Stimulated activated CD4-positive, alpha-beta T cell treated with anti-CD3 and anti-CD28 coated beads, TNF-alpha, amount 100 ng/mL, for 48 hours (primary cell): ENCODE measurements at regions not wholly inside any gene's neighbourhood (a gene's known extent, or its start where the extent isn't known, plus 50 kb on each side); places are given as distances from the start of the nearest gene placed in this dataset.
"Not testable (repeated sequence)": the region's sequence is repeated elsewhere in the genome, so short reads cannot be mapped to it uniquely, and the experiment has no call there.

Experiments
- DNase-seq, 3 donors: peaks; one replicate each; pipeline ENCODE4 v3.0.0-alpha.2; 2020; ENCODE audit warnings: low read depth in 3 of 3

DNA sequence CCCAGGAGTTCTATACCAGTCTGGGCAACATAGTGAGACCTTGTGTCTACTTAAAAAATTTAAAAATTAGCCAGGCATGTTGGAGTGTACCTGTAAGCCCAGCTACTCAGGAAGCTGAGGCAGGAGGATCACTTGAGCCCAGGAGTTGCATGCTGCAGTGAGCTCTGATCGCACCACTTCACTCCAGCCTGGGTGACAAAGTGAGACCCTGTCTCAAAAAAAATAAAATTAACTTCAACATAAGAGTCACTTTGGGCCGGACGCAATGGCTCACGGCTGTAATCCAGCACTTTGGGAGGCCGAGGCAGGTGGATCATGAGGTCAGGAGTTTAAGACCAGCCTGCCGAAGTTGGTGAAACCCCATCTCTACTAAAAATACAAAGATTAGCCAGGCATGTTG, 699.1 kb upstream of the AUTS2 start:
- DNase-seq: not testable (repeated sequence)

DNA sequence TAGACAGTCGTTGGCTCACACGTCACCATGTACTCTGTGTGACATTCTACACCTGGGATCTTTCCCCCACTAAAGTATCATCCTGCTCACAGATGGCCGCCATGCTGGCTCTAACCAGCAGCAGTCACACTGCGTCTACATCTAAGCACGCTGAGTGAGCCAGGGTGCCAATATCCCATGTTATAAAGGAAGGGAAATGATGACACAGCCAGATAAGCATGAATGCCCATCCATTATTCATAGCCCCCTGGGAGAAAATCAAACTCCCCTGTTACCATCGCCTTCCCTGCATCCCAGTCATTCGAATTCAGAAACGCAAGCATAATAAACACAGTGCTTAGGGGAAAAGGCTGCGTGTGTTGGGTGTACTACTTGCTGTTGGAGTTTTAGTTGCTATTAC, 698.2 kb upstream of the AUTS2 start:
- DNase-seq: no peak

- no peak for DNase-seq
Measured at GRCh38 chr7:68904630-68905029, 693.6 kb upstream of the AUTS2 start.

- DNase-seq: no peak
Measured at GRCh38 chr7:68911754-68912153, 686.5 kb upstream of the AUTS2 start.

DNA sequence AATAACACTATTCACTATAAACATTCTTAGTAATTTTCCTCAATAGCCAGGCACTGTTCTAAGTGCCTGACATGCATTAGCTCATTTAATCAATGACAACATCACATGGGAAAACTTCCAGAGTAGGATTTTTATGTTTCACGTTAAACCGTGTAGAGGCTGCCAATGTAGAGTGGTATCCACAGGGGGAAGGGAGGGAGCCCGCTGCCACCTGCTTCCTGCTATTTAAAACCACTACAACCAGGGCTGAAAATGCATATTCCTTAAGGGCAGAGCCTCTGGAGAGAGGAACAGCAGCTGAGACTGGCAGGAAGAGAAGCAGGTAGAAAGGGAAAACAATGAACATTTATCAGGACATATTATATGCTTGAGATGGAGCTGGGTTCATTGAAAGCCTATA, 684.3 kb upstream of the AUTS2 start:
- DNase-seq: no peak

- no peak for DNase-seq
Measured at GRCh38 chr7:68917041-68917651, 681.1 kb upstream of the AUTS2 start.

DNA sequence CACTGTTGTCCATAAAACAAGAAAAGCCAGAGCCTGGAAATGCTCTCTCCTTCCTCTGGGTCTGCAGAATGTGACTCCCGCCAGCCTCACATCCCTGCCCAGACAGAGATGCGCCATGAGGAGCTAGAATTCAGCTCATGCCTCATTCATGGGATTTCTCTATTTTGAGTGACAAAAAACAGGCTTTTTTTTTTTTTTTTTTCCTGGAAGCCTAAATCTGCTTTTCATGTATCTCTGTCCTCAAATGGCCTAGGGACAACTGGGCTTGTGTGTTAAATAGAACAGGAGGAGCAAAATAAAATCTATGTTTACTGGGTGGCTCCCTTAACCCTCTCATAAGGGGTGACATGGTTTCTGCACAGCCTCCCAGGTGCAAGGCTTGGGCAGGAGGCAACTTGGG, 679.7 kb upstream of the AUTS2 start:
- DNase-seq: no peak

GRCh38 chr7:68922850-68923249, 675.4 kb upstream of the AUTS2 start:
- no peak for DNase-seq

- no peak for DNase-seq
Measured at GRCh38 chr7:68925241-68925640, 673.0 kb upstream of the AUTS2 start.

- no peak for DNase-seq
Measured at GRCh38 chr7:68929781-68930261, 668.5 kb upstream of the AUTS2 start.

DNA sequence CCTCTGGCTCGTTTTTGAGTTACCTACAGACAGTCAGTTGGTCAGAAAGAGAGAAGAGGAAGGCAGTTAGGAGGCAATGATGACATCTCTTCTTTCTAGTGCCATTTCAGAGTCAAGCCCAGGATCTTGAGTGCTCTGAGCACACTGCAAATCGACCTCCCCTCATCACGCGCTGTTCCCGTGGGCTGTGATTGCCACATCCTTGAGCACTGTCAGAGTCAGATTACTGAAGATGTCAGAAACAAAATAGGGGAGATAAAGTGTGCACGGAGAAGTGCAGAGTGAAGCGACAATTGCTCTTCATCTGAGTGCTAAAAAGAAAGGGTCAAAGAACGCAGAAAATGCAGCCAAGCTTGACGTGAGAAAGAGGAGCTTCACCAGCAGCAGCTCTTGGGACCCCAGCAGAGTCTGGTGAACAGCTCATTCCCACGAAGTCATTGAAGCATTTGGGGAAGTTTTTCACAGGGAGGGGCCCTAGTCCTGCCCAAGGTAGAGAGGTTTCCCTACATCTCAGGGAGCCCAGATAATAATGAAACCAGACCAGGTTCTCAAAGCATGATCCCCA, 661.7 kb upstream of the AUTS2 start:
- no peak for DNase-seq

- DNase-seq: no peak
Measured at GRCh38 chr7:68938151-68938550, 660.1 kb upstream of the AUTS2 start.

- no peak for DNase-seq
Measured at GRCh38 chr7:68943786-68944185, 654.5 kb upstream of the AUTS2 start.

GRCh38 chr7:68955656-68956055, 642.6 kb upstream of the AUTS2 start:
- no peak for DNase-seq

GRCh38 chr7:68958571-68958970, 639.7 kb upstream of the AUTS2 start:
- no peak for DNase-seq

- no peak for DNase-seq
Measured at GRCh38 chr7:68963552-68963951, 634.7 kb upstream of the AUTS2 start.

DNA sequence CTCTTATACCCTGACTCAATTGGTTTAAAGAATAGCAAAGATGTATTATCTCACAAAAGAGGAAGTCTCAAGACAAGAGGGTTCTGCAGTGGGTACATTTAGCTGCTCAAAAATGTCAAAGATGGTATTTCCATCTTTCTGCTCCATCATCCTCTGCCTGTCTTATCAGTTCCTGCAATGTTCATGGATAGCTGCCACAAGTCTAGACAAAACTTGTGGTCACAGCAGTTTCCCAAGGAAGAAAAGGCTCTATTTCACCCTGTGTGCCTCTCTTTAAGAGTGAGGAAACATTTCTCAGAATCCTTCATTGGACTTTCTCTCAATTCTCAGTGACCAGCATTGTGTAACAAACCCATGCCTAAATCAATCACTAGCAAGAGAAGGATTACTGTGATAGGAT, 634.2 kb upstream of the AUTS2 start:
- DNase-seq: no peak

DNA sequence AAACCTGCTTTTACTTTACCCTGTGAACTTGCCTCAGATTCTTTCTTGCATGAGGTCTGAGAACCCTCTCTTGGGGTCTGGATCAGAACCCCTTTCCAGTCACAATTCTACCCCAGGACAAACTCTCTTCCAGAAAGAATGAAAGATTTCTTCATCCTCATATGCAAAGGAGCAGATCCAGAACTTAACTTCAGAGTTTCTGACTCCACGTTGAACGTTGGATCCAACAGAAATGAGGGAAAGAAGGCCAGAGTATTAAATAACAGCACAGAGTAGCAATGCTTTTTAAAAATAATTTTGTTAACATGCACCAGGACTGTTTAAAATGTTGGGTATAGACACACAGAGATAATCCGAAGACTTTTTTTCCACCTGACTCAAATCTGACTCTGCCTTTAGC, 632.9 kb upstream of the AUTS2 start:
- no peak for DNase-seq

GRCh38 chr7:68967598-68967997, 630.7 kb upstream of the AUTS2 start:
- DNase-seq: no peak

- DNase-seq: no peak
Measured at GRCh38 chr7:68969571-68969970, 628.7 kb upstream of the AUTS2 start.

DNA sequence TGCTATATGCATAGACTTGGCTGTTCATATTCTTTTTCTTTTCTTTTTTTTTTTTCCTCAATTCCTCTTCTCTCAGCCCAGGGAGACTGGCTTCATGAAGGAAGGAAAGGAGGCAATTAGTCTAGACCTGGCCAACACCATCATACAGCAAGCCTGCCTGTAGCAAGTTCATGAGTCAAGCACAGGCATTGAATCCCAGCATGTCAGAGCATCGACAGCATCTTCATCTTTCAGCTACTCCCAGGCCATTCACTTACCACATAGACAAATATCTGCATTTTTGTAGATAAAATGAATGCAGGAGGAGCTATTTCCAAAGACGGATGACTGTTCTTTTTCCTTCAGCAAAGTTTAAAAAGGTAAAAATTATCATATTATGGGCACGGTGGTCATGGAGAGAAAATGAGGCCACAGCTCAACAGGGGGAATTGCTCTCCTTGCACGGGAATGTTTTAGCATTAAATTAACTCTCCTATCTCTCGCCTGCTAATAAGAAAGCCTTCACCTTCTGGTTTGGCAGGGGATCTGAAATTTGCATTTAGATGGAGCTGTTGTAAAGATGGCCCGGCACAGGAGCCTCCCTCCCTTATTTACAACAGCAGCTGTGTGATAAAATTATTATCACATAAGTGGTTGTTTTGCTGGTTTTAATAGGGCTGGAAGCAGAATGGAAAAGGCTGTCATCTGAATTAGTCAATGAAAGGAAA, 626.5 kb upstream of the AUTS2 start:
- DNase-seq: no peak

GRCh38 chr7:68977385-68978055, 620.8 kb upstream of the AUTS2 start:
- no peak for DNase-seq

GRCh38 chr7:68978710-68979109, 619.6 kb upstream of the AUTS2 start:
- DNase-seq: no peak
